Stimulated activated naive CD8-positive, alpha-beta T cell treated with anti-CD3 and anti-CD28 coated beads, Interleukin-15, Interleukin-2, amounts not matched to agents 100 ng/mL and 50 ng/mL, for 24 hours (primary cell): ENCODE measurements at regions not wholly inside any gene's neighbourhood (a gene's known extent, or its start where the extent isn't known, plus 50 kb on each side); places are given as distances from the start of the nearest gene placed in this dataset.

ENCODE experiments used
- H3K27ac Mint-ChIP-seq: one replicate; pipeline ENCODE4 v1.8.0; 2021; ENCODE audit warnings: mild to moderate bottlenecking, mixed read lengths
- H3K27me3 Mint-ChIP-seq: one replicate; pipeline ENCODE4 v1.8.0; 2021; ENCODE audit warnings: mixed read lengths
- H3K36me3 Mint-ChIP-seq: one replicate; pipeline ENCODE4 v1.8.0; 2021; ENCODE audit warnings: low read depth, mixed read lengths
- H3K4me1 Mint-ChIP-seq: one replicate; pipeline ENCODE4 v1.8.0; 2021; ENCODE audit warnings: low read depth, mixed read lengths
- H3K4me3 Mint-ChIP-seq: one replicate; pipeline ENCODE4 v1.8.0; 2021; ENCODE audit warnings: mild to moderate bottlenecking, mixed read lengths
- H3K9me3 Mint-ChIP-seq: one replicate; pipeline ENCODE4 v1.8.0; 2021; ENCODE audit warnings: mixed read lengths

GRCh38 chr11:92657226-92657625 lies 312.2 kb upstream of the MTNR1B start:
- no peaks in the 10 kb centered on the region for H3K4me1 Mint-ChIP-seq
- H3K27ac Mint-ChIP-seq = no peak overlapping the region
- H3K27me3 Mint-ChIP-seq = no peaks in the 10 kb centered on the region
- no peaks in the 10 kb centered on the region for H3K36me3 Mint-ChIP-seq
- H3K9me3 Mint-ChIP-seq = no peaks in the 10 kb centered on the region
- H3K4me3 Mint-ChIP-seq = no peak overlapping the region

- Mint-ChIP-seq H3K9me3 (peaks cover 3% of the 10 kb centered on the region), H3K36me3 (no peaks in the 10 kb centered on the region), H3K27ac (no peak overlapping the region), H3K27me3 (no peaks in the 10 kb centered on the region), H3K4me1 (no peaks in the 10 kb centered on the region), H3K4me3 (no peak overlapping the region)
Measured at GRCh38 chr11:92658733-92659132, 310.7 kb upstream of the MTNR1B start.

GRCh38 chr11:92659793-92660192 lies 309.7 kb upstream of the MTNR1B start:
- Mint-ChIP-seq H3K4me1 (no peaks in the 10 kb centered on the region), H3K9me3 (peaks cover 9% of the 10 kb centered on the region), H3K27me3 (no peaks in the 10 kb centered on the region), H3K36me3 (no peaks in the 10 kb centered on the region), H3K27ac (no peak overlapping the region), H3K4me3 (no peak overlapping the region)

- Mint-ChIP-seq H3K4me1 (no peaks in the 10 kb centered on the region), H3K9me3 (peaks cover 9% of the 10 kb centered on the region), H3K36me3 (no peaks in the 10 kb centered on the region), H3K27me3 (no peaks in the 10 kb centered on the region), H3K4me3 (no peak overlapping the region), H3K27ac (no peak overlapping the region)
Measured at GRCh38 chr11:92662601-92663360, 306.7 kb upstream of the MTNR1B start.

- no peak overlapping the region for H3K4me3 Mint-ChIP-seq
- no peaks in the 10 kb centered on the region for H3K36me3 Mint-ChIP-seq
- H3K4me1 Mint-ChIP-seq = no peaks in the 10 kb centered on the region
- peaks cover 9% of the 10 kb centered on the region for H3K9me3 Mint-ChIP-seq
- H3K27me3 Mint-ChIP-seq = no peaks in the 10 kb centered on the region
- H3K27ac Mint-ChIP-seq = no peak overlapping the region
Measured at GRCh38 chr11:92663539-92663938, 305.9 kb upstream of the MTNR1B start.

GRCh38 chr11:92667486-92668152 lies 301.8 kb upstream of the MTNR1B start:
- Mint-ChIP-seq H3K4me3 (no peak overlapping the region), H3K9me3 (peaks cover 13% of the 10 kb centered on the region), H3K36me3 (no peaks in the 10 kb centered on the region), H3K4me1 (no peaks in the 10 kb centered on the region), H3K27ac (no peak overlapping the region), H3K27me3 (no peaks in the 10 kb centered on the region)

GRCh38 chr11:92670308-92670890 lies 299.1 kb upstream of the MTNR1B start:
- H3K9me3 Mint-ChIP-seq = peaks cover 4% of the 10 kb centered on the region
- H3K4me1 Mint-ChIP-seq = no peaks in the 10 kb centered on the region
- no peaks in the 10 kb centered on the region for H3K27me3 Mint-ChIP-seq
- H3K27ac Mint-ChIP-seq = no peak overlapping the region
- H3K36me3 Mint-ChIP-seq = no peaks in the 10 kb centered on the region
- H3K4me3 Mint-ChIP-seq = no peak overlapping the region

GRCh38 chr11:92671081-92671480 lies 298.4 kb upstream of the MTNR1B start:
- Mint-ChIP-seq H3K9me3 (peaks cover 4% of the 10 kb centered on the region), H3K4me1 (no peaks in the 10 kb centered on the region)

GRCh38 chr11:92675303-92675702 lies 294.1 kb upstream of the MTNR1B start:
- peaks cover 9% of the 10 kb centered on the region for H3K9me3 Mint-ChIP-seq

More at GRCh38 chr11:92671081-92671480, 298.4 kb upstream of the MTNR1B start:
- Mint-ChIP-seq H3K27me3 (no peaks in the 10 kb centered on the region), H3K4me3 (no peak overlapping the region), H3K27ac (no peak overlapping the region), H3K36me3 (no peaks in the 10 kb centered on the region)

GRCh38 chr11:92675810-92676209 lies 293.6 kb upstream of the MTNR1B start:
- no peak overlapping the region for H3K4me3 Mint-ChIP-seq
- H3K9me3 Mint-ChIP-seq = peaks cover 10% of the 10 kb centered on the region
- H3K27ac Mint-ChIP-seq = no peak overlapping the region

More at GRCh38 chr11:92675303-92675702, 294.1 kb upstream of the MTNR1B start:
- Mint-ChIP-seq H3K27me3 (no peaks in the 10 kb centered on the region), H3K4me1 (no peaks in the 10 kb centered on the region), H3K4me3 (no peak overlapping the region), H3K27ac (no peak overlapping the region), H3K36me3 (no peaks in the 10 kb centered on the region)

GRCh38 chr11:92678008-92678611 lies 291.3 kb upstream of the MTNR1B start:
- Mint-ChIP-seq H3K9me3 (peaks cover 6% of the 10 kb centered on the region), H3K27ac (no peak overlapping the region), H3K4me3 (no peak overlapping the region), H3K36me3 (no peaks in the 10 kb centered on the region), H3K4me1 (no peaks in the 10 kb centered on the region), H3K27me3 (no peaks in the 10 kb centered on the region)

More at GRCh38 chr11:92675810-92676209, 293.6 kb upstream of the MTNR1B start:
- H3K27me3 Mint-ChIP-seq = no peaks in the 10 kb centered on the region
- H3K4me1 Mint-ChIP-seq = no peaks in the 10 kb centered on the region
- no peaks in the 10 kb centered on the region for H3K36me3 Mint-ChIP-seq

- H3K27ac Mint-ChIP-seq = no peak overlapping the region
- no peak overlapping the region for H3K4me3 Mint-ChIP-seq
- no peaks in the 10 kb centered on the region for H3K36me3 Mint-ChIP-seq
- H3K9me3 Mint-ChIP-seq = peaks cover 6% of the 10 kb centered on the region
- H3K27me3 Mint-ChIP-seq = no peaks in the 10 kb centered on the region
- H3K4me1 Mint-ChIP-seq = no peaks in the 10 kb centered on the region
Measured at GRCh38 chr11:92681586-92681985, 287.9 kb upstream of the MTNR1B start.

GRCh38 chr11:92682136-92682535 lies 287.3 kb upstream of the MTNR1B start:
- Mint-ChIP-seq H3K4me3 (no peak overlapping the region), H3K9me3 (peaks cover 6% of the 10 kb centered on the region), H3K27ac (no peak overlapping the region), H3K27me3 (no peaks in the 10 kb centered on the region), H3K36me3 (no peaks in the 10 kb centered on the region), H3K4me1 (no peaks in the 10 kb centered on the region)

GRCh38 chr11:92682952-92683351 lies 286.5 kb upstream of the MTNR1B start:
- H3K4me1 Mint-ChIP-seq = no peaks in the 10 kb centered on the region
- no peaks in the 10 kb centered on the region for H3K36me3 Mint-ChIP-seq
- H3K27ac Mint-ChIP-seq = no peak overlapping the region
- no peaks in the 10 kb centered on the region for H3K27me3 Mint-ChIP-seq
- H3K9me3 Mint-ChIP-seq = peaks cover 6% of the 10 kb centered on the region
- no peak overlapping the region for H3K4me3 Mint-ChIP-seq

GRCh38 chr11:92685049-92685448 lies 284.4 kb upstream of the MTNR1B start:
- no peak overlapping the region for H3K27ac Mint-ChIP-seq
- no peaks in the 10 kb centered on the region for H3K27me3 Mint-ChIP-seq

More at GRCh38 chr11:92685049-92685448, 284.4 kb upstream of the MTNR1B start:
- H3K4me3 Mint-ChIP-seq = no peak overlapping the region
- H3K4me1 Mint-ChIP-seq = no peaks in the 10 kb centered on the region
- peaks cover 3% of the 10 kb centered on the region for H3K9me3 Mint-ChIP-seq
- H3K36me3 Mint-ChIP-seq = no peaks in the 10 kb centered on the region
